ENCODE measurements at regions not wholly inside any gene's neighbourhood (a gene's known extent, or its start where the extent isn't known, plus 50 kb on each side); places are given as distances from the start of the nearest gene placed in this dataset.

- no peak overlapping the region for H3K4ac ChIP-seq (ENCODE audit: low read depth, low read length)
- no peak overlapping the region for H3K4me2 ChIP-seq (ENCODE audit: low read length)
- H3K27me3 ChIP-seq (ENCODE audit: insufficient read depth, low read length): no peaks in the 10 kb centered on the region
- H4K12ac ChIP-seq (ENCODE audit: low read depth, low read length): no peak overlapping the region
- no peak overlapping the region for H2BK12ac ChIP-seq (ENCODE audit: low read length)
- no CpG with 5 or more reads among the region's 5 CpGs for WGBS (ENCODE audit: extremely low coverage, insufficient coverage, insufficient read length)
- H3K79me2 ChIP-seq (ENCODE audit: control insufficient read depth, insufficient read depth, low read length, poor library complexity): no peaks in the 10 kb centered on the region
- no peak overlapping the region for H2AFZ ChIP-seq (ENCODE audit: insufficient read depth, low read length, poor library complexity)
- no peak overlapping the region for H2BK120ac ChIP-seq (ENCODE audit: insufficient read depth, low read length, poor library complexity)
- no peak overlapping the region for H3K18ac ChIP-seq (ENCODE audit: low read length)
- no peak overlapping the region for H4K91ac ChIP-seq (ENCODE audit: low read depth, low read length)
- no peak overlapping the region for H3K23ac ChIP-seq (ENCODE audit: low read length)
- no peak overlapping the region for H3K4me3 ChIP-seq (ENCODE audit: low read depth, low read length)
- H3K4me1 ChIP-seq (ENCODE audit: control insufficient read depth in 1 of 2, insufficient read depth in 2 of 2, low read length in 2 of 2): no peaks in the 10 kb centered on the region
- no peak overlapping the region for H3K14ac ChIP-seq (ENCODE audit: low read length)
- H4K8ac ChIP-seq (ENCODE audit: low read depth, low read length): no peak overlapping the region
- no peaks in the 10 kb centered on the region for H3K36me3 ChIP-seq (ENCODE audit: control insufficient read depth in 1 of 2, insufficient read depth in 2 of 2, low read length in 2 of 2)
- H2BK5ac ChIP-seq (ENCODE audit: low read depth, low read length, poor library complexity): no peak overlapping the region
- no peak overlapping the region for H2AK5ac ChIP-seq (ENCODE audit: low read length)
- no peaks in the 10 kb centered on the region for H3K79me1 ChIP-seq (ENCODE audit: low read length)
- H3K9me3 ChIP-seq (ENCODE audit: insufficient read depth, low read depth, low read length): no peaks in the 10 kb centered on the region
- DNase-seq: no peak
- no peak overlapping the region for H3K27ac ChIP-seq (ENCODE audit: low read depth, low read length)
- no peak overlapping the region for H3K9ac ChIP-seq (ENCODE audit: low read length)
Observed at GRCh38 chr16:79287424-79287917, 313.1 kb downstream of the MAF start.

- no peak overlapping the region for H3K18ac ChIP-seq (ENCODE audit: low read length)
- H3K79me1 ChIP-seq (ENCODE audit: low read length): no peaks in the 10 kb centered on the region
- no peak overlapping the region for H3K9ac ChIP-seq (ENCODE audit: low read length)
- H2AFZ ChIP-seq (ENCODE audit: insufficient read depth, low read length, poor library complexity): no peak overlapping the region
- DNase-seq: no peak
- no peak overlapping the region for H4K12ac ChIP-seq (ENCODE audit: low read depth, low read length)
- WGBS (ENCODE audit: extremely low coverage, insufficient coverage, insufficient read length): no CpG with 5 or more reads among the region's 22 CpGs
- no peak overlapping the region for H2BK120ac ChIP-seq (ENCODE audit: insufficient read depth, low read length, poor library complexity)
- no peak overlapping the region for H3K4me2 ChIP-seq (ENCODE audit: low read length)
- H3K4ac ChIP-seq (ENCODE audit: low read depth, low read length): no peak overlapping the region
- no peak overlapping the region for H2BK5ac ChIP-seq (ENCODE audit: low read depth, low read length, poor library complexity)
- no peak overlapping the region for H3K14ac ChIP-seq (ENCODE audit: low read length)
- no peak overlapping the region for H2AK5ac ChIP-seq (ENCODE audit: low read length)
- H4K91ac ChIP-seq (ENCODE audit: low read depth, low read length): no peak overlapping the region
- H3K27me3 ChIP-seq (ENCODE audit: insufficient read depth, low read length): no peaks in the 10 kb centered on the region
- no peak overlapping the region for H3K27ac ChIP-seq (ENCODE audit: low read depth, low read length)
- no peak overlapping the region for H3K23ac ChIP-seq (ENCODE audit: low read length)
- no peak overlapping the region for H3K4me3 ChIP-seq (ENCODE audit: low read depth, low read length)
- no peak overlapping the region for H4K8ac ChIP-seq (ENCODE audit: low read depth, low read length)
- no peaks in the 10 kb centered on the region for H3K4me1 ChIP-seq (ENCODE audit: control insufficient read depth in 1 of 2, insufficient read depth in 2 of 2, low read length in 2 of 2)
- no peaks in the 10 kb centered on the region for H3K36me3 ChIP-seq (ENCODE audit: control insufficient read depth in 1 of 2, insufficient read depth in 2 of 2, low read length in 2 of 2)
- H2BK12ac ChIP-seq (ENCODE audit: low read length): no peak overlapping the region
- H3K79me2 ChIP-seq (ENCODE audit: control insufficient read depth, insufficient read depth, low read length, poor library complexity): no peaks in the 10 kb centered on the region
- H3K9me3 ChIP-seq (ENCODE audit: insufficient read depth, low read depth, low read length): no peaks in the 10 kb centered on the region
Observed at GRCh38 chr16:79286646-79287423, 313.7 kb downstream of the MAF start.

GRCh38 chr16:79284766-79285165, 315.8 kb downstream of the MAF start:
- no peak overlapping the region for H4K91ac ChIP-seq (ENCODE audit: low read depth, low read length)
- H3K14ac ChIP-seq (ENCODE audit: low read length): no peak overlapping the region
- no peak overlapping the region for H2BK12ac ChIP-seq (ENCODE audit: low read length)
- no peaks in the 10 kb centered on the region for H3K79me2 ChIP-seq (ENCODE audit: control insufficient read depth, insufficient read depth, low read length, poor library complexity)
- H3K4me1 ChIP-seq (ENCODE audit: control insufficient read depth in 1 of 2, insufficient read depth in 2 of 2, low read length in 2 of 2): no peaks in the 10 kb centered on the region
- DNase-seq: no peak
- no peak overlapping the region for H3K27ac ChIP-seq (ENCODE audit: low read depth, low read length)
- H2AFZ ChIP-seq (ENCODE audit: insufficient read depth, low read length, poor library complexity): no peak overlapping the region
- H3K4me3 ChIP-seq (ENCODE audit: low read depth, low read length): no peak overlapping the region
- H2BK5ac ChIP-seq (ENCODE audit: low read depth, low read length, poor library complexity): no peak overlapping the region
- H3K4ac ChIP-seq (ENCODE audit: low read depth, low read length): no peak overlapping the region
- no peaks in the 10 kb centered on the region for H3K36me3 ChIP-seq (ENCODE audit: control insufficient read depth in 1 of 2, insufficient read depth in 2 of 2, low read length in 2 of 2)
- no peak overlapping the region for H2AK5ac ChIP-seq (ENCODE audit: low read length)
- H4K8ac ChIP-seq (ENCODE audit: low read depth, low read length): no peak overlapping the region
- H3K79me1 ChIP-seq (ENCODE audit: low read length): no peaks in the 10 kb centered on the region
- H3K9me3 ChIP-seq (ENCODE audit: insufficient read depth, low read depth, low read length): no peaks in the 10 kb centered on the region
- no peak overlapping the region for H3K4me2 ChIP-seq (ENCODE audit: low read length)
- no peaks in the 10 kb centered on the region for H3K27me3 ChIP-seq (ENCODE audit: insufficient read depth, low read length)
- H3K9ac ChIP-seq (ENCODE audit: low read length): no peak overlapping the region
- H2BK120ac ChIP-seq (ENCODE audit: insufficient read depth, low read length, poor library complexity): no peak overlapping the region
- H3K23ac ChIP-seq (ENCODE audit: low read length): no peak overlapping the region
- H3K18ac ChIP-seq (ENCODE audit: low read length): no peak overlapping the region
- H4K12ac ChIP-seq (ENCODE audit: low read depth, low read length): no peak overlapping the region
- WGBS (ENCODE audit: extremely low coverage, insufficient coverage, insufficient read length): no CpG with 5 or more reads among the region's 7 CpGs

- no CpG with 5 or more reads among the region's 4 CpGs for WGBS (ENCODE audit: extremely low coverage, insufficient coverage, insufficient read length)
- no peak overlapping the region for H3K18ac ChIP-seq (ENCODE audit: low read length)
Observed at GRCh38 chr16:79283578-79283977, 317.0 kb downstream of the MAF start.

More at GRCh38 chr16:79283578-79283977, 317.0 kb downstream of the MAF start:
- Histone ChIP-seq H3K4me2 (ENCODE audit: low read length) (no peak overlapping the region), H2AFZ (ENCODE audit: insufficient read depth, low read length, poor library complexity) (no peak overlapping the region), H3K14ac (ENCODE audit: low read length) (no peak overlapping the region), H2BK5ac (ENCODE audit: low read depth, low read length, poor library complexity) (no peak overlapping the region), H3K23ac (ENCODE audit: low read length) (no peak overlapping the region), H3K4ac (ENCODE audit: low read depth, low read length) (no peak overlapping the region), H3K36me3 (ENCODE audit: control insufficient read depth in 1 of 2, insufficient read depth in 2 of 2, low read length in 2 of 2) (no peaks in the 10 kb centered on the region), H2BK12ac (ENCODE audit: low read length) (no peak overlapping the region), H3K79me1 (ENCODE audit: low read length) (no peaks in the 10 kb centered on the region), H2AK5ac (ENCODE audit: low read length) (no peak overlapping the region), H3K9me3 (ENCODE audit: insufficient read depth, low read depth, low read length) (no peaks in the 10 kb centered on the region), H3K4me3 (ENCODE audit: low read depth, low read length) (no peak overlapping the region), H4K8ac (ENCODE audit: low read depth, low read length) (no peak overlapping the region), H3K4me1 (ENCODE audit: control insufficient read depth in 1 of 2, insufficient read depth in 2 of 2, low read length in 2 of 2) (no peaks in the 10 kb centered on the region), H2BK120ac (ENCODE audit: insufficient read depth, low read length, poor library complexity) (no peak overlapping the region), H3K27ac (ENCODE audit: low read depth, low read length) (no peak overlapping the region), H3K27me3 (ENCODE audit: insufficient read depth, low read length) (no peaks in the 10 kb centered on the region), H4K91ac (ENCODE audit: low read depth, low read length) (no peak overlapping the region), H3K9ac (ENCODE audit: low read length) (no peak overlapping the region), H4K12ac (ENCODE audit: low read depth, low read length) (no peak overlapping the region), H3K79me2 (ENCODE audit: control insufficient read depth, insufficient read depth, low read length, poor library complexity) (no peaks in the 10 kb centered on the region)
- no peak for DNase-seq

All from trophoblast cell (in vitro differentiated cells and primary cell).